ENCODE measurements at regions not wholly inside any gene's neighbourhood (a gene's known extent, or its start where the extent isn't known, plus 50 kb on each side); places are given as distances from the start of the nearest gene placed in this dataset.
"Not testable (repeated sequence)": the region's sequence is repeated elsewhere in the genome, so short reads cannot be mapped to it uniquely, and the experiment has no call there.

DNA sequence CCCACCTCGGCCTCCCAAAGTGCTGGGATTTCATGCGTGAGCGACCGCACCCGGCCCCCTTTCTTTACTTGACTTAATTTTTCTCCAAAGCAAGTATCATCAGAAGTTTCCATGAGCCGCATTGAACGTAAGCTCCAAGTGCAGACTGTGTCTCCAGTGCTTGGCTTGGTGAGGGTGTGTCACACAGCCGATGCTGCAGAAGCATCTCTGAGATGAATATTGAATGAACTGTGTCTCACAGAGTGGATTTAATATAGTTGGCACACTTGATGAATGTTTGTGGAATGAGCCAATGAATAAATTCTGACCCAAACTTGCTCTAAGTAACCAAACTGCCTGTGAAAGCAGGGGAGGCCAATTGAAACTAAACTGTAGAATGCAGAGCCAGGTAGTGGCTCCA is 159.4 kb upstream of the KBTBD8 start:
- Histone ChIP-seq H2AFZ (ENCODE audit: insufficient read depth, low read depth, low read length, poor library complexity, severe bottlenecking) (no peak overlapping the region), H3K36me3 (replicated peaks in 1 of 2; ENCODE audit: control extremely low read depth in 1 of 2, control insufficient read depth in 1 of 2, extremely low read depth in 1 of 2, insufficient read depth in 2 of 2, low read length in 1 of 2) (no peaks in the 10 kb centered on the region), H3K4me1 (ENCODE audit: control insufficient read depth in 2 of 2, insufficient read depth in 2 of 2, low read length in 2 of 2) (no peaks in the 10 kb centered on the region), H3K27me3 (replicated peaks in 1 of 4; ENCODE audit: control extremely low read depth in 1 of 4, control insufficient read depth in 3 of 4, insufficient read depth in 4 of 4, low read length in 3 of 4) (no peaks in the 10 kb centered on the region), H3K79me2 (ENCODE audit: control insufficient read depth, insufficient read depth, low read length) (no peaks in the 10 kb centered on the region), H3K27ac (ENCODE audit: low read length in 2 of 2) (no peak overlapping the region), H4K20me1 (ENCODE audit: control insufficient read depth, insufficient read depth, low read length, poor library complexity, severe bottlenecking) (no peaks in the 10 kb centered on the region), H3K9ac (ENCODE audit: low read length) (no peak overlapping the region), H3K4me2 (replicated peaks; ENCODE audit: low read depth, low read length, poor library complexity, severe bottlenecking) (no peak overlapping the region), H3K4me3 (ENCODE audit: control extremely low read depth in 1 of 5, extremely low read depth in 1 of 5, insufficient read depth in 1 of 5, low read depth in 2 of 5, low read length in 4 of 5) (no peak overlapping the region), H3K9me3 (ENCODE audit: control extremely low read depth in 1 of 3, control insufficient read depth in 2 of 3, insufficient read depth in 1 of 3, low read length in 2 of 3) (no peaks in the 10 kb centered on the region)
- no peak for DNase-seq
- Mint-ChIP-seq H3K9me3 (ENCODE audit: insufficient read depth) (no peaks in the 10 kb centered on the region), H3K4me1 (no peaks in the 10 kb centered on the region), H3K27me3 (peaks cover 5% of the 10 kb centered on the region), H3K27ac (no peak overlapping the region), H3K4me3 (no peak overlapping the region)
- ChIA-PET POLR2A (no interaction called here), CTCF (interaction anchor here (0.6 kb wide), 1 partner anchor 17 kb away, joined by 3 read pairs; no protein-coding TSS in a partner anchor)
- no peak for ATAC-seq (ENCODE audit: low read depth)
- 100% methylated on average over 8 of the region's 8 CpGs for WGBS (ENCODE audit: insufficient coverage)
- intact Hi-C loops (cut with micrococcal nuclease): no loop called here
- TF ChIP-seq, protein P1, sequence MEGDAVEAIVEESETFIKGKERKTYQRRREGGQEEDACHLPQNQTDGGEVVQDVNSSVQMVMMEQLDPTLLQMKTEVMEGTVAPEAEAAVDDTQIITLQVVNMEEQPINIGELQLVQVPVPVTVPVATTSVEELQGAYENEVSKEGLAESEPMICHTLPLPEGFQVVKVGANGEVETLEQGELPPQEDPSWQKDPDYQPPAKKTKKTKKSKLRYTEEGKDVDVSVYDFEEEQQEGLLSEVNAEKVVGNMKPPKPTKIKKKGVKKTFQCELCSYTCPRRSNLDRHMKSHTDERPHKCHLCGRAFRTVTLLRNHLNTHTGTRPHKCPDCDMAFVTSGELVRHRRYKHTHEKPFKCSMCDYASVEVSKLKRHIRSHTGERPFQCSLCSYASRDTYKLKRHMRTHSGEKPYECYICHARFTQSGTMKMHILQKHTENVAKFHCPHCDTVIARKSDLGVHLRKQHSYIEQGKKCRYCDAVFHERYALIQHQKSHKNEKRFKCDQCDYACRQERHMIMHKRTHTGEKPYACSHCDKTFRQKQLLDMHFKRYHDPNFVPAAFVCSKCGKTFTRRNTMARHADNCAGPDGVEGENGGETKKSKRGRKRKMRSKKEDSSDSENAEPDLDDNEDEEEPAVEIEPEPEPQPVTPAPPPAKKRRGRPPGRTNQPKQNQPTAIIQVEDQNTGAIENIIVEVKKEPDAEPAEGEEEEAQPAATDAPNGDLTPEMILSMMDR (IDR thresholded peaks at IDR 0.05): no peak

DNA sequence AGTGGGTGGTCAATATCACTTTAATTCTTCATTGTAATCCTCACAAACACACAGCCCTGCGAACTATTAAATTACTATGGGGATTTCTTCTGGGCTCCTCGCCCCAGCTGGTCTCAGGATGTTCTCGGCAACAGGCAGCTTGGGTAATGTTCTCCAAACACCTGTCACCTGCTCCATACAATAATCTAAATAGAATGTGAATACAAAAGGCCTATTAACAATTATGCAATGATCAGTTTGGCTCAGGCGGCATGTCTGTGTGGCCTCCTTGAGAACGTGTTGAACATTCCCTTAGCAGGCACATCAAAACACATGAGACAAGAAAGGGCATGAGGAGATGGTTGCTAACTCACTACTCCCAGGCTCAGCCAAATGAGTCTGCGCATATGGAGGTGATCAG is 158.6 kb upstream of the KBTBD8 start:
- Histone ChIP-seq H4K20me1 (ENCODE audit: control insufficient read depth, insufficient read depth, low read length, poor library complexity, severe bottlenecking) (no peaks in the 10 kb centered on the region), H2AFZ (ENCODE audit: insufficient read depth, low read depth, low read length, poor library complexity, severe bottlenecking) (no peak overlapping the region), H3K27me3 (replicated peaks in 1 of 4; ENCODE audit: control extremely low read depth in 1 of 4, control insufficient read depth in 3 of 4, insufficient read depth in 4 of 4, low read length in 3 of 4) (no peaks in the 10 kb centered on the region), H3K27ac (ENCODE audit: low read length in 2 of 2) (no peak overlapping the region), H3K79me2 (ENCODE audit: control insufficient read depth, insufficient read depth, low read length) (no peaks in the 10 kb centered on the region), H3K4me1 (ENCODE audit: control insufficient read depth in 2 of 2, insufficient read depth in 2 of 2, low read length in 2 of 2) (no peaks in the 10 kb centered on the region), H3K4me3 (ENCODE audit: control extremely low read depth in 1 of 5, extremely low read depth in 1 of 5, insufficient read depth in 1 of 5, low read depth in 2 of 5, low read length in 4 of 5) (no peak overlapping the region), H3K4me2 (replicated peaks; ENCODE audit: low read depth, low read length, poor library complexity, severe bottlenecking) (no peak overlapping the region), H3K9ac (ENCODE audit: low read length) (no peak overlapping the region), H3K9me3 (ENCODE audit: control extremely low read depth in 1 of 3, control insufficient read depth in 2 of 3, insufficient read depth in 1 of 3, low read length in 2 of 3) (no peaks in the 10 kb centered on the region), H3K36me3 (replicated peaks in 1 of 2; ENCODE audit: control extremely low read depth in 1 of 2, control insufficient read depth in 1 of 2, extremely low read depth in 1 of 2, insufficient read depth in 2 of 2, low read length in 1 of 2) (no peaks in the 10 kb centered on the region)
- no peak overlapping the region for H3K27ac Mint-ChIP-seq
- no peaks in the 10 kb centered on the region for H3K4me1 Mint-ChIP-seq
- ATAC-seq (ENCODE audit: low read depth) (no peak), DNase-seq (no peak)
- peaks cover 8% of the 10 kb centered on the region for H3K27me3 Mint-ChIP-seq
- intact Hi-C loops (cut with micrococcal nuclease): no loop called here
- POLR2A ChIA-PET: no interaction called here
- no peaks in the 10 kb centered on the region for H3K9me3 Mint-ChIP-seq (ENCODE audit: insufficient read depth)
- CTCF ChIA-PET: no interaction called here
- no peak overlapping the region for H3K4me3 Mint-ChIP-seq
- 100% methylated on average over 1 of the region's 6 CpGs for WGBS (ENCODE audit: insufficient coverage)
- TF ChIP-seq, protein P1 (IDR thresholded peaks at IDR 0.05): no peak
- no peak for TF ChIP-seq EZH2 (IDR thresholded peaks at IDR 0.05; ENCODE audit: borderline replicate concordance, insufficient read depth, low read depth, low read length, poor library complexity, severe bottlenecking)

- WGBS (ENCODE audit: insufficient coverage): 97% methylated on average over 18 of the region's 18 CpGs
- H3K27me3 ChIP-seq (replicated peaks in 1 of 4; ENCODE audit: control extremely low read depth in 1 of 4, control insufficient read depth in 3 of 4, insufficient read depth in 4 of 4, low read length in 3 of 4); H3K4me1 ChIP-seq (ENCODE audit: control insufficient read depth in 2 of 2, insufficient read depth in 2 of 2, low read length in 2 of 2); H3K4me3 ChIP-seq (ENCODE audit: control extremely low read depth in 1 of 5, extremely low read depth in 1 of 5, insufficient read depth in 1 of 5, low read depth in 2 of 5, low read length in 4 of 5); POLR2A ChIA-PET; H3K9me3 ChIP-seq (ENCODE audit: control extremely low read depth in 1 of 3, control insufficient read depth in 2 of 3, insufficient read depth in 1 of 3, low read length in 2 of 3); intact Hi-C loops (cut with micrococcal nuclease); H3K9me3 Mint-ChIP-seq (ENCODE audit: insufficient read depth); ATAC-seq (ENCODE audit: low read depth); H3K4me1 Mint-ChIP-seq; H3K27ac Mint-ChIP-seq; H3K36me3 ChIP-seq (replicated peaks in 1 of 2; ENCODE audit: control extremely low read depth in 1 of 2, control insufficient read depth in 1 of 2, extremely low read depth in 1 of 2, insufficient read depth in 2 of 2, low read length in 1 of 2); H3K9ac ChIP-seq (ENCODE audit: low read length); H2AFZ ChIP-seq (ENCODE audit: insufficient read depth, low read depth, low read length, poor library complexity, severe bottlenecking); H3K4me3 Mint-ChIP-seq; H3K79me2 ChIP-seq (ENCODE audit: control insufficient read depth, insufficient read depth, low read length); H3K4me2 ChIP-seq (replicated peaks; ENCODE audit: low read depth, low read length, poor library complexity, severe bottlenecking); DNase-seq; H4K20me1 ChIP-seq (ENCODE audit: control insufficient read depth, insufficient read depth, low read length, poor library complexity, severe bottlenecking); H3K27ac ChIP-seq (ENCODE audit: low read length in 2 of 2): not testable (repeated sequence)
- peaks cover 10% of the 10 kb centered on the region for H3K27me3 Mint-ChIP-seq
- CTCF ChIA-PET: interaction anchor here (0.6 kb wide), 1 partner anchor 20 kb away, joined by 4 read pairs; no protein-coding TSS in a partner anchor
Observed at GRCh38 chr3:66842761-66843464, 155.2 kb upstream of the KBTBD8 start.

Measured in B cell (primary cell).